ENCODE measurements at regions not wholly inside any gene's neighbourhood (a gene's known extent, or its start where the extent isn't known, plus 50 kb on each side); places are given as distances from the start of the nearest gene placed in this dataset.

DNA sequence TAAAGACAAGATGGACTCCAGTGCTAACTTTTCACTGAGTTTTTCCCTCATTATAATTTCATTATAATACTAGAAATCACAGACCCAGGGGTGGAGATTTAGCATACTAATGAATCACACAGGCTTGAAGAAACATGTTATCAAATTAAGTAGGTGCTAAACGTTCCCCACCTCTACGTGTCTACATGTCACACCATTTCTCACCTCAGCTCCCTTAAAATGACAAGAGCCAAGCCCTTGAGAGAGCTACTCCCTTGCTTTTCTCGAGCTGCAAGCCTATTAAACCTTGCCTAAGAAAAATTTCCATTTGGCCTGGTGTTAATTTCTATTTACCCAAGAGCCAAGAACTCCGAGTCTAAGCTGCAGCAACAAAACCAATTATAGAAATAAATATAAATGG is 396.3 kb upstream of the NEGR1 start:
- TF ChIP-seq EZH2phosphoT487 (IDR thresholded peaks at IDR 0.05; ENCODE audit: insufficient read depth, low read depth) (no peak), EZH2 (IDR thresholded peaks at IDR 0.05; ENCODE audit: insufficient read depth, poor library complexity, severe bottlenecking) (no peak)
